HG02970 (cell line): ENCODE measurements at regions not wholly inside any gene's neighbourhood (a gene's known extent, or its start where the extent isn't known, plus 50 kb on each side); places are given as distances from the start of the nearest gene placed in this dataset.

ENCODE experiments used
- ATAC-seq: cut with Tn5 transposase; IDR thresholded peaks from one replicate; pipeline ENCODE4 v1.9.1; 2021; ENCODE audit warnings: mild to moderate bottlenecking, moderate library complexity, moderate number of reproducible peaks; ENCODE audit not compliant: unreplicated experiment, low FRiP score

DNA sequence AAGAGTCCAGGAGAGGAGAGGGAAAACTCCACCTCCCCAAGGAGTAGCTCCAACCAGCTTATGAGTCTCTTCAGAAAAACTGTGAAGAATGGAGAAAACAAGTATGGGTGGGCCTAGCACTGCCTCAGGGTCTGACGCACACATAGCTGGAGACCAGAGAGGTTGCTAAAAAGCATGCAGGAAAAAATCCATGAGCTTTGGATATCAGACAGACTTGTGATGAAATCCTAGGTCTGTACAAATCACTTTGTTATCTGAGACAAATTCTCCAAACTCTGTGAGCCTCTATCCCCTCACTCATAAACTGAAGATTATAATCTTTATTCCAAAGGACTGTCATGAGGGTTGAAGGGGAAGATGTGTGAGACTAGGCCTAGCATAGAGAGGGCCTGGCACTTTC, 141.5 kb upstream of the FGGY start:
- ATAC-seq: no peak

DNA sequence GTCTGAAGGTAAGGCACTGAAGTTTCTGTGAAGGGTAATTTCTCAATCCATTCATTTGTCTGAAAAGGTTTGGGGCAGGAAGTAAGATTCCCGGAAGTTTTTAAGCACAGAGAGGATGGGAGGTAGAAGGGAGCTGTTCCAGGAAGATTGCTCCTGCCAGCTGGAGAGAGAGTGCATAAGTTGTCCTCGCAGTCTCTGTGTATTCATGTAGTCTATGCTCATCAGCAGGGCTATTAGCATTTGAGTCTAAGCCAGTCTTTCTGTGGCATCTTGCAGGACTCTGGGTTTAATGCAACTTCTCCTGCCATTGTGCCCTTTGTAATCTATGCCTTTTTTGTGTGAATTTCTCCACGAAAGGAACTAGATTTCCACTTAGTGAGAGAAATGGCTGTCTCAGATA, 140.8 kb upstream of the FGGY start:
- ATAC-seq: no peak

DNA sequence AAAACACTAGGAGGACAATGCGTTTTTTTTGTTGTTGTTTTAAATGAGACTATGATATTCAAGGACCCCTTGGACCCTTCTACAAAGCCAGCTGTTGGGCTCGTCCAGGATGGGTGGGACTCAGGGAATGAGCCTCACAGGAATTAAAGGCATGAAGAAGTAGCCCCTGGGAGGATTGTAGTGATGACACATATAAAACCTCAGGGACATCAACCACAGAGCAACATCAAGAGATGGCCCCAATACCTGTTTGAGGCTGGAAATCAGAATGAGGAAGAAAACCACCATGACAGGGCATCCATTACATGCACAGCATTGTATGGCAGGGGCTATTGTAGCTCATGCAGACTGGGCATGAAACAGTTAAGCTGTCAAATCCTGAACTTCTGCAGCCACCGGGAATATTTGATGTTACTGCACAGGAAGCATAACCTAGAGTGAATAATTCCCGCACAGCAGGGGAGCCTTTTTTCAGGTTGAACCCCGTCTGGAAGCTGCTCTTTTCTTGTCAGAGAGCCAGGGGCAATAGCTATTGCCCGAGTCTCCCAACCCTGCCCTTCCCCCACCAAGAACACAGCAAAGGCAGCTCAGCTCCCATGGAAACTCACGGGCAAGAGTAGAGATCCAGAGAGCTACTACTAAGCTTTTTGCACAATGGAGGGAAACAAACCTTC, 140.2 kb upstream of the FGGY start:
- no peak for ATAC-seq

DNA sequence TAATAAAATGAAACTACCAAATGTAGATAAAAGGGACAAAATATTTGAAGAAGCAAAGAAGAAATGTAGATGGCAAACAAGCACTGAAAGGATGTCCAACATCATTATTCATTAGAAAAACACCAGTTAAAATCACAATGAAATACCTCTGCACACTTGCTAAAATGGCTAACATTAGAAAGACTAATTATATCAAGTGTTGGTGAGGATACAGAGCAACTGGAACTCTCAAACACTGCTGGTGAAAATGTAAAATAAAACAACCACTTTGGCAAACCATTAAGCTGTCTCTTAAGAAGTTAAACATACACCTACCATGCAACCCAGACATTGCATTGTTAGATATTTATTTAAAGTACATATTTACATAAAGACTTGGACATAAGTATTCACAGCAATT, 138.6 kb upstream of the FGGY start:
- no peak for ATAC-seq

DNA sequence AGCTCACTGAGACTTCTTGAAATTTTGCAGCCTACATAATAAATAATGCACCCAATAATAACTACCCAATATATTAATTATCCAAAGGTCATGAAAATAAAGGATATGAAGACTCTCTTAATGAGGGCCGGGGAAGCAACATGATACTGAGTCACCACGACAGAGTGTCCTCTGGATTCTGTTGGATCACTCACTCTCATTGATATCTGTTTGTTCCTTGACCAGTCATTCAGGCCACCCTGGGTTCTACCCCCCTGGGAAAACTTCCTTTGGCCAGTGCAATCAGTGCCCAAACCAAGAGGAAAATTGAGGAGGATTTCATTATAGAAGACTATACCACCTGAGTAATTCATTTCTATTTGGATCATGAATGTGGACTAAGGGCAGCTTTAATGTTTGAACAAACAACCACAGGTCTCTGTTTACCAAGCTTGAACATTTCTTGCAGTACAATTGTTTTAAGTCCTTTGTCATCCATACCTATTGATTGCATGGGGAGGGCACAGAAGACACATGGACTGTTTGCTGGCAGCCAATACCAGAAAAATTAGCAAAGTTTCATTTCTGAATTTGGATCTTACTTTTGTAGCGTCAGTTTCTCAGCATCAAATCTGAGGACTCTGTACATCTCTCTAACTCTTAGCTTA, 137.2 kb upstream of the FGGY start:
- no peak for ATAC-seq

DNA sequence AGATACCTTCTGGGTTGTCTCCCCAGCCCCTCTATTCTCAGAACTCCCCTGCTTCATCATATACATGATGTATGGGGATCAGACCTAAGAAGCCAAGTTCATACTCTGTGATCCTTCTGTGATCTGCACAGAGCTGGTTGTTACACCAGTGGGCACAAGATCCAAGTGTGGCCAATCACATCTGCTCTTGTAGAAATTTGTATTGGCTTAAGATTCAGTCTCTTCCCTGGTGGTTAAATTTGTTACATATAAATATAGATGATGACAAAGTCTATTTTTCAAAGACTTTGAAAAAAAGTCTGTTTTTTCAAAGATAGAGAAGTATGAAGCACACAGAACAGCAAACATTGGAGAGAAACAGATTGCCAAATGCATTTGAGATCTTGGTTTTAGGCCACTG, 135.8 kb upstream of the FGGY start:
- ATAC-seq: no peak

DNA sequence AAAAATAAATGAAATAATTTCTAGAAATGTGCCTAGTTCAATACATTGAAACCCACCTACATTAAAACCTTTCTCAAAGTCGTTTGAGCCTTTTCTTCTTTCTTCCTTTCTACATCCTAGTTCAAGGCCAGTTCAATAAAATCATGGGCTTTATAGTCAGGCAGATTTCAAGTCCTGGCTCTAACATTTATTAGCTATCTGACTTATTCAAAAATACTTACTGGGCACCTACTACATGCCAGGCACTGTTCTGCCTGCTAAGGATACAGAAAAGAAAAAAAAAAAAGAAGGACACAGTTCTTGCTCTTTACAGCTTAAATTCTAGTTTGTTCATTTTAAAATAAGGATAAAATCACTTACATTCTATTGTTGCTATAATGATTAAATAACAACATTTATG, 134.2 kb upstream of the FGGY start:
- no peak for ATAC-seq

DNA sequence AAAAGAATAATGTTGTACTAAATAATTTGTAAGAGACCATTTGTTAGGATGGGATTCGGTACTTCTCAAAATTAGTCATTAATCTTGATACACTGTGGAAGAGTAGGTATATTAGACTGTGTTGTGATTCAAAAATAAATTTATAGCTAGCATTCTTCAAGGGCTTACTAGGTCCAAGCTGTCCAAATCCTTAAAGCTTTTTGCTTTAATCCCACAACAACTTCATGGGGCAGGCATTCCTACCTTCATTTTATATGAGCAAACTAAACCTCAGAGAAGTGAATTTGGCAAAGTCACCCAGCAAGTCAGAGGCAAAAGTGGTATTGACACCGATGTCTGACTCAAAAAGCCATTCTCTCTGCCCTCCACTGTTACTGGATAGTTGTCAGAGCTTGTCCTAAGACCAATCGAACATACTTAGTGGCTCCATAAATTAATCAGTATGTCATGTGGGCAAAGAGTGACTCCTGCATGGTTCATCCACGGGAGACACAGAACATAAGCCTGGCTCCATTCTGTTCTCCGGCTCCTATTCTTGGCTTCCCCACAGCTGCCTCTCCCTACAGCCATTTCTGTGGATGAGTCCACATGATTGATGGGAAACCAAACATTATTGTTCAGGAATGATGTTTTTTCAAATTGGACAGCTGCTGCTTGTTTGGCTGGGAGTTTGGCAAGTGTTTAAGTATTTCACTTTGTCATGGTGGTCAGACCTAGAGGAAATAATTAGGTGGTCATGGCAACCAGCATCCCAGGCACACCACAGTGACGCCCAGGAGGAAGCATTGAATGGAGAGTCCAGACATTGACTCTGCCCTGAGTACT, 133.4 kb upstream of the FGGY start:
- no peak for ATAC-seq

DNA sequence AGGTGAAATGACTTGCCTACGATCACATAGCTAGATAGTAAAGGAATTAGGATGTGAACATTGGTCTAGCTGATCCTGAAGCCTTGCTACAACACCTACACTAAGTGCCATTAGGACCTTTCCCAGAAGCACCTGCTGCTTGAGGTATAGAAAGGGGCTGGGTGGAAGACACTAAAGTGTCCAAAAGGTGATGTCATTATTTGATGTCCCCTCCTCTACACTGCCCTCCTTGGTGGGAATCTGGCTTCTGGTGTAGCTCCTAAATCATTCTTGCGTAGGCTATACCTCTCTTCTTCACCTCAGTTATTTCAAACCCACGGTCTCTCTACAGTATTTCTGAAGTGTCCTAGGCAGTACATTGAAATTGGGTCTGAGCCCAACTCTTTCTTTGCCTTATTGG, 132.5 kb upstream of the FGGY start:
- ATAC-seq: no peak

DNA sequence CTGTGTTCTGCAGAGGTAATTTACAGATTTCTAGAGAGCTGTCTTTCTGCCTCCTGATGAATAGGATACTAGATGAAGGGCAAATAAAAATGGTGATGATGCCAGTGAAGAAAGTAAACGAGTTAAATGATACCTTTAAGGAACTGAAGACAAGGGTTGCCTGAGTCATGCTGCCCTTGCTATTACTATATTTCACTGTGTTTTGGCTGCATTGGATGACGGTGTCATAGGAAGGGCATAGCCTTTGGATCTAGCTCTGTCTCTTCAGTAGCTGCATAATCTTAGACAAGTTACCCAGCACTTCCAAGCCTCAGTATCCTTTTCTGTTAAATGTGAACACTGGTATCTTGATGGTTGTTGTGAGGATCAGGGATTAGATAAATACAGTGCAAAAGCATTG, 131.5 kb upstream of the FGGY start:
- no peak for ATAC-seq

DNA sequence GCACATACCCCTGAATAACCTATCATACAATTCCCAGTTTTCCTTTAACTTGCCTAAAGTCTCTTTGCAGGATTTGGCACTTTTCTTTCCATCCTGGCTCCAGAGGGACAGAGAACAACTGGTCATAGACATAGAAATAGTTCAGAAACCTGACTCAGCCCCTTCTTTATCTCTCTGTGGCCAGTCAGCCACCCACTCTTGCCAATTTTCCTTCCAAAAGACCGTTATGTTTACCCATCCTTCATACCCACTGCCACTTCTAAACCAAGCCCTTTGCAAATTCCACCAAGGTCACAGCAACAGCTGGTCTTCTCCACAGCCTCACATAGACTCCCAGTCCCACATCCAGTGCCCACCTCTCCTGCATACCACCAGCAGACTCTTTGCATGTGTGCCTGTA, 127.2 kb upstream of the FGGY start:
- no peak for ATAC-seq

DNA sequence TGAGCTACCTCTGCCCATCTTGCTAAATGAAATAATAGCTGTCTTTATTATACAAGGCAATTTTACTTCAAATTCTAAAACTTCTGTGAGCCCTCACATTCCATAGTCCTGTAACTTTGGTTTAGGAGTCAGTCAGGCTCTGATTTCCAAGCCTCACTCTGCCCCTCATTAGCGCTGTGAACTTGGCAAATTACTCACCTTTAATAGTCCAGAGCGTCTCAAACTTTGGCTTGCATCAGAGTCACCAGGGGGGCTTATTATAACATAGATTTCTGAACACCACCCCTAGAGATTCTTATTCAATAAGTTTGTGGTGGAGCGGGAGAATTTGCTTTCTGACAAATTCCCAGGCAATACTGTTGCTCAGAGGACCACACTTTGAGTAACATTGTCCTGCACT, 126.2 kb upstream of the FGGY start:
- ATAC-seq: no peak

DNA sequence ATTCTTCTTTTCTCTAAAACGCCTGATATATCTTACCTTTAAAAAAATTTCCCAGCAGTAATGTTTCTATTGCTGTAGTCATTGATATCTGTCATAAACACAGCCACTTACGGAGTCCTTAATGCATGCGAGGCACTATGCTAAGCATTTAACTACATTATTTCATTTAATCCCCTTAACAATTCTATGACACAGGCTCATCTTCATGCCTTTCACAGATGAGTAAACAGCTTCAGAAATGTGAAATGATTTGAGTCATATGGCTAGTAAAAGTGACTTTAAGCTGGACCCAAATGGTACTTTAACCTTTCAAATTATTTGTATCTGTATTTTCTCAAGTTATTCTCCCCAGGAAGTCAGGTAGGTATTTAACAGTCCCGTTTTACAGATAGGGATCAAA, 125.1 kb upstream of the FGGY start:
- ATAC-seq: no peak

DNA sequence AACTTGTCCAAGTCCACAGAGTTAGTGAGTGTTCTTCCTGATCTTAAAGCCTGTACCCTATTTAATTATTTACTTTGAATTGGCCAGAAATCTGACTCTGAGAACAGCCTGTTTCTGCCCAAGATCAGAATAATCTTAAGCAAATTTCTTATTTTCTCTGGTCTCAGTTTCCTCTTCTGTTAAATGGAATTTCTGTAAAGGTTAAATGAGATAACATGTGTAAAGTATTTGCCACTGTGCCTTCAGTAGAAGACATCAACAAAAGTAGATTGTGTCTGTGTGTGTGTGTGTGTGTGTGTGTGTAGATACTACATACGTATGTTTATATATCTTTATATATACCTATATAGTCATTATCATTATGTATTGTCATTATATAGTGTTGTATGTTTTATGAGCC, 124.2 kb upstream of the FGGY start:
- no peak for ATAC-seq

DNA sequence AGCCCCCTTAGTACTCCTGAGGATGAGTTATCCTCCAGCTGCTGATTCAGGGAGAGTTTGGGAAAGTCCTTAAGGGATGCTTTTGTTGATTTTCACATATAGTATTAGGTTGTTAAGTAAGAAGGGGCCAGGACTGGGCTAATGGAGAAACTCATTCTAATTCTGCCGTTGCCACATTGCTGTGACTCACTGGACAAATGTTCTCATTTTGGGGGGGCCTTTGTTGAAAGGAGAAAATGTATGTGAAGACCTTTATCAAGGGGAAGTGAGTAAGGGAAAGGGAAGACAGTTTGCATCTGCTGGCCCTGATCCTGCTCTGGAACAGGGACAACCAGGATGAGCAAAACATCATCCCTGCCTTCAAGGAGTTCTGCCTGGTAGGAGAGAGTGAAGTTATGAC, 123.2 kb upstream of the FGGY start:
- ATAC-seq: no peak

DNA sequence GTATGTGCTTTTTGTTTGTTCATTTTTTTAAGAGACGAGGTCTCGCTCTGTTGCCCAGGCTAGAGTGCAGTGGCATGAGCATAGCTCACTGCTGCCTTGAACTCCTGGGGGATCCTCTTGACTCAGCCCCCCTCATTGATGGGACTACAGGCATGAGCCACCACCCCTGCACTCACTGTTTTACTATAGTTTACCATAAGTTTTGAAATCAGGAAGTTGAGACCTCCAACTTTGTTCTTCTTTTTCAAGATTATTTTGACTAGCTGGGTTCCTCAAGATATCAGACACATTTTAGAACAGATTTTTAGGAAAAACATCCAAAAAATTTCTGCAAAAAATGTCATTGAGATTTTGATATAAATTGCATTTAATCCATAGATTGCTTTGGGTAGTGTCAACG, 120.4 kb upstream of the FGGY start:
- no peak for ATAC-seq

DNA sequence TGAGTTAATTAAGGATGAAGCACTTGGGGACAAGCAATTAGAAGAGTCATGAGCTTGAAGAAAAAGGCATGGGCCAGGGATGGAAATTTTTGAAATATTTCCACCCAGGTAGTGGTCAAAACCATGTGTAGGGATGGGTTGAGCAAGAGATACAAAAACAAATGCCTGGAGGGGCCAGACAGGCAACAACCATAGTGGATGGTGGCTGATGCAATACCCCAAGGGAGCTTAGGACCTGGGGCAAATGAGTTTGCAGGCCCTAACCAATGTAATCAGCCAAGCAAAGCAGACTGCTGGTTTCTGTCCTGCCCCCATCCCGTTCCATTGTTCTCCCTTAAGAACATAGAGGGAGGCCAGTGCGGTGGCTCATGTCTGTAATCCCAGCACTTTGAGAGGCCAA, 119.1 kb upstream of the FGGY start:
- no peak for ATAC-seq

DNA sequence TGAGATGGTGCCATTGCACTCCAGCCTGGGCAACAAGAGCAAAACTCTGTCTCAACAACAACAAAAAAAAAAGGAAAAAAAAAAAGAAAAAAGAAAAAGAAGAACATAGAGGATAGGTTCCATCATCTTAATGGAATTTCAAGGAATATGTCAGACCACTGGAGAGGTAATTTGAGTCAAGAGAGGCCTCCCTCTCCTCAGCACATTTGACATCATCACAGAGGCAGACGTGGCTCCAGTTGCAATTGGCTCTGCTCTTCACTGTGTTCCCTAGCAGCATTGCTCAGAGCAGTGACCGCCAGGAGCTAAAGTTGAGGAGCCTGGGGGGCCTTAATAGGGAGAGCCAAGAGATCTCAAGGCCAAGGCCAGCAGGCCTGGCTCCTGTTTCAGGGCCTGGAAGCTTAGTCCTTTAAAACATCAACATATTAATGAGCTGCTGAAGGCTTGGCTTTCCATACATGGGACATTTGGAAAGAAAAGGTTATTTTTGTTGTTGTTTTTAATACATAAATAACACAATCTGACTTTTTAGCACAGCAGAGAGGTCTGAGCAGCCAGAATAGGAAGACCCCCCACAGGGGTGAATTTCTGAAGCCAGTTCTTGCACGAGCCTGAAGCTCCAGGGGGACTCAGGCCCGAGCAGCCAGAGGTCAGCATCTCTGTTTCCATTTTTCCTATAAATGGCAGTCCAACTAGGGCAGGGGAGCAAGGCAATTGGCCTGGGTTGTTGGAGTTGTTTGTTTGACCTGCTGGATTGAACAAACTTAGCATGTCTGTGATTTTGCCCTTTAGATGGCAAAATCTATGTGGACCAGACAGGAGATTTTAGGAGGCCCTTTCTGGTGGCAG, 118.3 kb upstream of the FGGY start:
- no peak for ATAC-seq

DNA sequence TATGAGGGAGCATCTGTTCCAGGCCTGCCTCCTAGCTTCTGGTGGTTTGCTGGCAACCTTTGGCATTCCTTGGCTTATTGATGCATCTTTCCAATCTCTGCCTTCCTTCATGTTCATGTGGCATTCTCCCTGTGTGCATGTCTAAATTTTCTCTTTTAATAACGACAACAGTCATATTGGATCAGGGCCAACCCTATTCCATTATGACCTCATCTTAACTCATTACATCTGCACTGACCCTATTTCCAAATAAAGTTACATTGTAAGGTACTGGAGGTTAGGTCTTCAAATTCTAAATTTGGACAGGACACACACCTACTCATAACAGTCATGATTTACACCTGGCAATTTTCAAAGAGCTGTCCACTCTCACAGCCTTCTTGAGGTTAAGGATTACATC, 117.2 kb upstream of the FGGY start:
- no peak for ATAC-seq

DNA sequence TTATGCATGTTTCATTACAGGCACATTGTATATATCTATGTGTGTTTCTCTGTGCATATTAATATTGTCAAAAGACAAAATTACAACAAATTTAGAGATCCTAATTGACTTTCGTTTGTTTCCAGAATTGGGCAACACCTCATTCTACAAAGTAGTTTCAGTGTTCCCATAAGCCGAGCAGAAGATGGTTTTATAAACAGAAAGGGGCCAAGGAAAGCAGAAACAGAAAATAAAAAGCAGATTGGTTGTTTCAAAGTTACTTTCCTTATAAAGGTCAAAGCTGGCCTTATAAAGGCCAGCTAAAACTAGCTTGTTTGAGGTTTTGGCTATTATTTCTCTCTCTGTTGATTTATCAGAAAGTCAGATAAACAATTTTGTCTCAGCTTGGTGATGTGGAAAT, 116.2 kb upstream of the FGGY start:
- ATAC-seq: no peak

DNA sequence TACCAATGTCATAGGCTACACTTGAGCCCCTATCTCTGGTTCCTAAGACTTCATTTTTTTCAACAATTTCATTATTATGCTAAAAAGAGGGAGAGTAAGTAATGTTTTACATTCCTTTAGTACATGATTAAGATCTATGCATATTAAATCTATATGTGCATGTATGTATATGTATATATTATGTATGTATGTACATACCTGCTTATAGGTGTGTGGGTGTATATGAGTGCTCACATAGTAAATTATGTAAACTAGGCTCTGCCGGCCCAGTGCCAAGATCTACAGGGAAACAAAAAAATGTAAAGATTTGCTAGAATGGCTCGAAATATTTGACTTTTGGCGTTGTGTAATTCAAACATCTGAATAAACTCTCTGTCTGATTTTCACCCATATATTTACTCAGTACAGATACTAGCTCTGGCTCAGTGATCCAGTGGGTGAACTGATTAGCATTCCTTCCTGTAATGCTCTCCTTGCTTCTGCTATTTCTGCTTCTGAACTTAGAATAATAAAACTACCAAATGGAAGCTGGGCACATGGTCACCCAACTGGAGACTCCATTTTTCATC, 113.1 kb upstream of the FGGY start:
- no peak for ATAC-seq
